Mucosa of rectum (tissue), 2 donors: ENCODE measurements at regions not wholly inside any gene's neighbourhood (a gene's known extent, or its start where the extent isn't known, plus 50 kb on each side); places are given as distances from the start of the nearest gene placed in this dataset.
A peak's percentile ranks its signal among the peaks of the same experiment; 100 is the strongest.

ENCODE experiments used
- H3K27ac ChIP-seq, 2 donors: one replicate each; pipeline ENCODE4 v1.7.0; 2013; ENCODE audit warnings: inconsistent platforms in 2 of 2, low read depth in 2 of 2, low read length in 2 of 2
- H3K27me3 ChIP-seq, 2 donors: one replicate each; pipeline ENCODE4 v1.7.0; 2013; ENCODE audit warnings: low read length in 2 of 2; ENCODE audit not compliant: control insufficient read depth in 2 of 2, insufficient read depth in 2 of 2
- H3K36me3 ChIP-seq, 2 donors: one replicate each; pipeline ENCODE4 v1.7.0; 2013; ENCODE audit warnings: low read length in 2 of 2; ENCODE audit not compliant: control insufficient read depth in 2 of 2, insufficient read depth in 2 of 2
- H3K4me1 ChIP-seq, 2 donors: one replicate each; pipeline ENCODE4 v1.7.0; 2013; ENCODE audit warnings: low read length in 2 of 2, mild to moderate bottlenecking in 1 of 2; ENCODE audit not compliant: control insufficient read depth in 2 of 2, insufficient read depth in 2 of 2
- H3K4me3 ChIP-seq, 2 donors: one replicate each; pipeline ENCODE4 v1.7.0; 2013; ENCODE audit warnings: low read length in 2 of 2
- H3K9ac ChIP-seq, 2 donors: one replicate each; pipeline ENCODE4 v1.7.0; 2013; ENCODE audit warnings: low read length in 2 of 2, low read depth in 1 of 2, mild to moderate bottlenecking in 1 of 2
- H3K9me3 ChIP-seq, 2 donors: one replicate each; pipeline ENCODE4 v1.7.0; 2013; ENCODE audit warnings: low read length in 2 of 2; ENCODE audit not compliant: control insufficient read depth in 2 of 2
- donor health status: healthy.
- donor health status: Normal muscosa, but diverticular disease.

- H3K4me1 ChIP-seq: no peaks in the 10 kb centered on the region
- H3K9me3 ChIP-seq: no peaks in the 10 kb centered on the region
- no peak overlapping the region for H3K27ac ChIP-seq
- H3K36me3 ChIP-seq: no peaks in the 10 kb centered on the region
- no peak overlapping the region for H3K4me3 ChIP-seq
- H3K27me3 ChIP-seq: no peaks in the 10 kb centered on the region
- H3K9ac ChIP-seq: no peak overlapping the region
Measured at GRCh38 chrX:116246261-116246660, 75.7 kb downstream of the AGTR2 start.

DNA sequence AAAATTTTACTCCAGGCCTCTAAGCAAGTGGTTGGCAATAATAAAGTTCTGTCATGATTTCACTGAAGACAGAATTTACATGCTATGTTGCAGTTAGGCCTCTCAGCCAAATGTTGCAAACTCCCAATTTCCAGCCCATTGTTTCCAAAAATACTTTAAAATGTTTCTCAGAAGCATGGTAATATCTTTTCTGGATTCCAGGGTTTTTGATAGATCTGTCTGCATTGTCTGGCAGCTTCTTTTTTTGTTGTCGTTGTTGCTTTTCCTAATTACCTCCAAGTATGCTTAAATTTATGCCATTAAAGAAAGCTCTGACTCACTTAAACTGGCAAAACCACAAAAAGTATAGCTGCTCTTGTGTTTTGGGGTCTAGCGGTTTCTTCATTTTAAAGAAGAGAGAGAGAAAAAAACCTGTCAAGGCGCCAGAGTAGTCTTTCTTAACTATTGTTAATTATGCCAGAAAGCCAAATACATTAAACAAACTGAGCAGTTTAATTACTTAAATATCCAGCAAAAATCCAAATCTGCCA, 97.0 kb downstream of the AGTR2 start:
- Histone ChIP-seq H3K4me3 (no peak overlapping the region), H3K27ac (no peak overlapping the region), H3K27me3 (no peaks in the 10 kb centered on the region), H3K9me3 (no peaks in the 10 kb centered on the region), H3K36me3 (no peaks in the 10 kb centered on the region), H3K9ac (no peak overlapping the region), H3K4me1 (peaks cover 0 to 3% of the 10 kb centered on the region in 2 donors)

GRCh38 chrX:116272322-116272721, 101.8 kb downstream of the AGTR2 start:
- H3K27me3 ChIP-seq: no peaks in the 10 kb centered on the region
- H3K27ac ChIP-seq: peak overlapping the region; percentile 13
- no peak overlapping the region for H3K4me3 ChIP-seq
- H3K9me3 ChIP-seq: no peaks in the 10 kb centered on the region
- H3K36me3 ChIP-seq: no peaks in the 10 kb centered on the region
- H3K9ac ChIP-seq: no peak overlapping the region
- H3K4me1 ChIP-seq: peaks cover 0 to 3% of the 10 kb centered on the region in 2 donors

- H3K4me1 ChIP-seq: peaks cover 0 to 3% of the 10 kb centered on the region in 2 donors
- peak overlapping the region in 1 of 2 donors; percentile 13 for H3K27ac ChIP-seq
Measured at GRCh38 chrX:116272861-116273260, 102.3 kb downstream of the AGTR2 start.

GRCh38 chrX:116276261-116276660, 105.7 kb downstream of the AGTR2 start:
- Histone ChIP-seq H3K9ac (no peak overlapping the region), H3K9me3 (no peaks in the 10 kb centered on the region), H3K4me3 (no peak overlapping the region), H3K27me3 (no peaks in the 10 kb centered on the region), H3K36me3 (no peaks in the 10 kb centered on the region), H3K27ac (no peak overlapping the region), H3K4me1 (peaks cover 0 to 9% of the 10 kb centered on the region in 2 donors)

More at GRCh38 chrX:116272861-116273260, 102.3 kb downstream of the AGTR2 start:
- no peaks in the 10 kb centered on the region for H3K27me3 ChIP-seq
- no peaks in the 10 kb centered on the region for H3K36me3 ChIP-seq
- H3K9me3 ChIP-seq: no peaks in the 10 kb centered on the region
- no peak overlapping the region for H3K9ac ChIP-seq
- H3K4me3 ChIP-seq: no peak overlapping the region

- Histone ChIP-seq H3K9me3 (no peaks in the 10 kb centered on the region), H3K27me3 (no peaks in the 10 kb centered on the region), H3K4me1 (peaks cover 0 to 7% of the 10 kb centered on the region in 2 donors), H3K36me3 (no peaks in the 10 kb centered on the region), H3K9ac (no peak overlapping the region), H3K4me3 (no peak overlapping the region), H3K27ac (no peak overlapping the region)
Measured at GRCh38 chrX:116277351-116278225, 107.0 kb downstream of the AGTR2 start.

GRCh38 chrX:116278826-116279225, 108.3 kb downstream of the AGTR2 start:
- peak overlapping the region; percentile 43 to 48 for H3K27ac ChIP-seq
- peaks cover 0 to 7% of the 10 kb centered on the region in 2 donors for H3K4me1 ChIP-seq
- H3K36me3 ChIP-seq: no peaks in the 10 kb centered on the region
- no peaks in the 10 kb centered on the region for H3K9me3 ChIP-seq
- no peak overlapping the region for H3K9ac ChIP-seq
- H3K27me3 ChIP-seq: no peaks in the 10 kb centered on the region
- H3K4me3 ChIP-seq: no peak overlapping the region

GRCh38 chrX:116281106-116281505, 110.6 kb downstream of the AGTR2 start:
- Histone ChIP-seq H3K4me1 (peaks cover 0 to 7% of the 10 kb centered on the region in 2 donors), H3K27me3 (no peaks in the 10 kb centered on the region), H3K4me3 (no peak overlapping the region), H3K9ac (no peak overlapping the region), H3K9me3 (no peaks in the 10 kb centered on the region), H3K36me3 (no peaks in the 10 kb centered on the region), H3K27ac (peak overlapping the region; percentile 62 to 68)

DNA sequence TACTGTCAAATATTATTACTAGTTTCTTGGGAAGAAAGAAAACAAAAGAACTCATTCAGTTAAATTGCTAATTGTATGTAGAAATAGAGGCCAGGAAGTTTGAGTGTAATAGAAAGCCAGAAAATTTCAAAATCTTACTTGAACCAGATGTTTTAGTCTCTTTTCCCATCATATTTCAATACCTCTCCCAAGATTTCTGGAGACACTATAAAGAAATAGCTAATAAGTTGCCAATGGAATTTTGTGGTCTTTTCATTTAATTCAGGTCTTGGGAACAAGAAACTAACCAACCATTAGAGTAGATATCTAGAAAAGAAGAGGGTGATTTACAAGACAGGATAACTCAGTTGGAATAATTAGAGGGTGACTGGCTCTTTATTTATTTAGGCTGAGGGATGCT, 112.2 kb downstream of the AGTR2 start:
- H3K36me3 ChIP-seq: no peaks in the 10 kb centered on the region
- no peaks in the 10 kb centered on the region for H3K9me3 ChIP-seq
- H3K4me3 ChIP-seq: no peak overlapping the region
- no peak overlapping the region for H3K27ac ChIP-seq
- peaks cover 0 to 7% of the 10 kb centered on the region in 2 donors for H3K4me1 ChIP-seq
- H3K9ac ChIP-seq: no peak overlapping the region
- no peaks in the 10 kb centered on the region for H3K27me3 ChIP-seq

- Histone ChIP-seq H3K9ac (no peak overlapping the region), H3K4me3 (no peak overlapping the region), H3K36me3 (no peaks in the 10 kb centered on the region), H3K4me1 (peaks cover 0 to 2% of the 10 kb centered on the region in 2 donors), H3K27ac (no peak overlapping the region), H3K9me3 (no peaks in the 10 kb centered on the region), H3K27me3 (no peaks in the 10 kb centered on the region)
Measured at GRCh38 chrX:116284400-116284799, 113.9 kb downstream of the AGTR2 start.
